Activated naive CD4-positive, alpha-beta T cell treated with anti-CD3 and anti-CD28 coated beads for 36 hours (primary cell): ENCODE measurements at regions not wholly inside any gene's neighbourhood (a gene's known extent, or its start where the extent isn't known, plus 50 kb on each side); places are given as distances from the start of the nearest gene placed in this dataset.

ENCODE experiments used
- CTCF ChIA-PET: fragments of 350-600 bp; sonication (Branson Sonifier 250); formaldehyde crosslinking; loops from one replicate; lab custom pipeline; 2021; ENCODE audit warnings: antibody characterized with exemption; lab: Charles Lee
- DNase-seq: peaks from one replicate; pipeline ENCODE4 v3.0.0-alpha.2; 2020
- H3K27ac Mint-ChIP-seq: one replicate; pipeline ENCODE4 v1.8.0; 2021; ENCODE audit warnings: mild to moderate bottlenecking, mixed read lengths
- H3K27me3 Mint-ChIP-seq: one replicate; pipeline ENCODE4 v1.8.0; 2021; ENCODE audit warnings: low read depth, mixed read lengths
- H3K36me3 Mint-ChIP-seq: one replicate; pipeline ENCODE4 v1.8.0; 2021; ENCODE audit warnings: low read depth, mixed read lengths
- H3K4me1 Mint-ChIP-seq: one replicate; pipeline ENCODE4 v1.8.0; 2021; ENCODE audit warnings: low read depth, mixed read lengths
- H3K4me3 Mint-ChIP-seq: one replicate; pipeline ENCODE4 v1.8.0; 2021; ENCODE audit warnings: mild to moderate bottlenecking, moderate library complexity, mixed read lengths
- H3K9me3 Mint-ChIP-seq: one replicate; pipeline ENCODE4 v1.8.0; 2021; ENCODE audit warnings: mixed read lengths
- intact Hi-C: fragments of 100-400 bp; cut with micrococcal nuclease; formaldehyde crosslinking; loops from one replicate; pipeline ENCODE4 v1.15.1; 2023

DNA sequence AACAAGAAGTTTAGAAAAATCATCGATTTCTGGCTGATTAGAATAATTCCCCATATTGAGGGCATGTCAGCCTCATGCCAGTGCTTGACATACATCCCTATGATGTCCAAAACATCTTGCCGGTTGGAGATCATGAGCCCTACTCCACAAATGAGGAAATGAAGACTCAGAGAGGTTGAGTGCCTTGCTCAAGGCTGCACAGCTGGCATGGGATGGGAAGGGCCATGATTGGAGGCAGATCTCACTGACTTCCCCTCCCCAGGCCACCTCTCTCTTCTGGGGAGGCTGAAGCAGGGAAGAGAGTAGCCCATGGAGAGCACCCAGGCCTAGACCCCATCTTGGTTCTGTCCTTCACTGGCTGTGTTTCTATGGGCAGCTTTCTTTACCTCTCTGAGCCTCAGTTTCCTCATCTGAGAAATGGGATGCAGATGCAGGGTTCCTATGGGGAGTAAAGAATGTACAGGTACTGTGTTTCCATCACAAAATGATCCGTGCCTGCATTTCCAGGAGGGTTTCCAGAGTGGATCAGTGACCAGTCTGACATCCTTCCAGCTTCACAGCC is 145.7 kb downstream of the SYF2 start:
- Mint-ChIP-seq H3K27me3 (no peaks in the 10 kb centered on the region), H3K4me1 (no peaks in the 10 kb centered on the region)
- CTCF ChIA-PET = interaction anchor here (1.7 kb wide), 1 partner anchor 49 kb away, joined by 4 read pairs; no protein-coding TSS in a partner anchor

DNA sequence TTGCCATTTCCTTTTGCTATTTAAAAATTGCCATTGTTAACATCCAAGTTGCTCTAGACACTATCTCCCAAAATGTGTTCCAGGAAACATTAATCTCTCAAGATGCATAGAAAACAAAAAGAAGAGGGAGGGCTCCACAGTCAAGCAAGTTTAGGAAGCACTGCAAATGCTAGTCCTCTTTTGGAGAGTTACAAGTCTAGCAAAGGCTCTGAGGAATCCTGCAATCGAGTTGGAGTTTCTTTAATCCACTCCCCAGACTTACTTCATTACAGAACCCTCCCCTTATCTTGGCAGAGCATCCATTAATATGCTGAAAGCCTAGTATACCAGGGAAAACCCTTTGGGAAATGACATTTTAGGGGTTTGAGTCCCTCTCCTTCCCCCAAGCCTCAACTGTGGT is 147.9 kb downstream of the SYF2 start:
- no peaks in the 10 kb centered on the region for H3K9me3 Mint-ChIP-seq
- H3K4me1 Mint-ChIP-seq = no peaks in the 10 kb centered on the region
- no peak overlapping the region for H3K27ac Mint-ChIP-seq
- intact Hi-C loops = no loop called here
- CTCF ChIA-PET = interaction anchor here (0.8 to 1.7 kb wide), 2 partner anchors 18 to 236 kb away, joined by 3 to 4 read pairs; no protein-coding TSS in a partner anchor
- no peaks in the 10 kb centered on the region for H3K36me3 Mint-ChIP-seq
- no peak overlapping the region for H3K4me3 Mint-ChIP-seq
- no peak for DNase-seq
- no peaks in the 10 kb centered on the region for H3K27me3 Mint-ChIP-seq

More for the DNA sequence above, 145.7 kb downstream of the SYF2 start:
- intact Hi-C loops = no loop called here
- no peak for DNase-seq
- no peaks in the 10 kb centered on the region for H3K36me3 Mint-ChIP-seq
- no peaks in the 10 kb centered on the region for H3K9me3 Mint-ChIP-seq
- H3K4me3 Mint-ChIP-seq = no peak overlapping the region
- no peak overlapping the region for H3K27ac Mint-ChIP-seq

DNA sequence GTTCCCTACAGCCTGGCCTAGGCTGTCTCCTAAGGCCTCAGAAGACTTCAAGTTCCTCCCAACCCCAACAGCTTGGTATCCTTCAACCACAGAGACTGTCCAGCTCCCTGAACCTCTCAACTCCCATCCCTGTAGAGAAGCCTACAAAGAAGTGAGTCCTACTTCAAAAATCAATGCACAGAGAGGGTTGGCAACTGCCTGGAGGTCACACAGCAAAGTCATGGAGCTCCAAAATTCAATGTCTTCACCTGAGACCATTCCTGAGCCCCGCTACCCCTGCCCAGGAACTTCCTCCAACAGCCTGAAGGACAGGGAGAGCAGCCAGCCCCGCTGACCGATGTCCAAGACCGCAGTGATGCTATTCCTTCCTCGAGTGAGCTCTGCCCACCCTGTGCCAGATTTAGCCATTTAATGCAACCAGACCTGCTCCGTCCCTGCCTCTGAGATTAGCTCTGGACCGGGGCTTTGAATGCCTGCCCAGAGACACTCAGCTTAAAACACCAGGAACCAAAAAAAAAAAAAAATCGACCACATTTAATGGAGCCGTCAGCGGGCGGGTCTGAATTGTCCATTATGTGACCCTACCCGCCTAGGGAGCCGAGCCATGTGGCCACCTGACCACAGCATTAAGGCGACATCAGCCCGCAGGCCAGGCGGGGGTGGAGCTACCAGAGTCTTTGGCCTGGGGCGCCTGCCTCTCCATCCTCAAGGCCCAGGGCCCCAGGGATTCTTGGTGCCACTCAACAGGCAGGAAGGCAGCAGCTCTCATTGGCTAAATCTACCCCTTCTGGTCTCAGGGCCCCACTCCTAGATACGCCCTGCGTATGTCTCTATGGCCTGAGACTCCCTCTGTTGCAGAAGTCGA is 148.6 kb downstream of the SYF2 start:
- CTCF ChIA-PET = interaction anchor here (0.5 to 1.7 kb wide), 5 partner anchors 15 to 236 kb away, joined by 3 to 4 read pairs (median 3); no protein-coding TSS in a partner anchor

DNA sequence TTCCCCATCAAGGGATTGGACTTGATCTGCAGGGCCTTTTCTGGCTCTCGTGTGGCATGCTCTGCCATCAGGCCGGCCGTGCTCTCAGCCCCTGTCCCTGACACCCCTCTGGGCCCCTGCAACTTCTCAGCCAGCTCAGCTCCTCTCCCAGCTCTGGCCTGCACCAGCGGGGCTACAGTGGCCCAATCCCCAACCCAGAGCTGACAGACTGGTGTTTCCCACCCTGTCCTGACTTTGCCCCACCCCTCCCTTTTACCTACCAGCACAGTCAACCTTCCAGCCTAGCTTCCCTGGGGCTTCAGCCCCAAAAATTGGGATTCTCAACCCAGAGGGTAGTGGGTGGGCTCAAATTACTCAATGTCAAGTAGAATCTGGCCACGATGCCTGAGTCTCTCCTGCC is 149.3 kb downstream of the SYF2 start:
- Mint-ChIP-seq H3K27ac (no peak overlapping the region), H3K9me3 (no peaks in the 10 kb centered on the region), H3K4me1 (no peaks in the 10 kb centered on the region), H3K36me3 (no peaks in the 10 kb centered on the region), H3K27me3 (no peaks in the 10 kb centered on the region), H3K4me3 (no peak overlapping the region)
- DNase-seq = no peak
- CTCF ChIA-PET = interaction anchor here (1.0 kb wide), 1 partner anchor 16 kb away, joined by 3 read pairs; no protein-coding TSS in a partner anchor
- intact Hi-C loops = no loop called here

More for the DNA sequence above, 148.6 kb downstream of the SYF2 start:
- H3K36me3 Mint-ChIP-seq = no peaks in the 10 kb centered on the region
- no peak for DNase-seq
- intact Hi-C loops = no loop called here
- no peak overlapping the region for H3K27ac Mint-ChIP-seq
- no peaks in the 10 kb centered on the region for H3K27me3 Mint-ChIP-seq
- H3K9me3 Mint-ChIP-seq = no peaks in the 10 kb centered on the region
- H3K4me1 Mint-ChIP-seq = no peaks in the 10 kb centered on the region
- H3K4me3 Mint-ChIP-seq = no peak overlapping the region

DNA sequence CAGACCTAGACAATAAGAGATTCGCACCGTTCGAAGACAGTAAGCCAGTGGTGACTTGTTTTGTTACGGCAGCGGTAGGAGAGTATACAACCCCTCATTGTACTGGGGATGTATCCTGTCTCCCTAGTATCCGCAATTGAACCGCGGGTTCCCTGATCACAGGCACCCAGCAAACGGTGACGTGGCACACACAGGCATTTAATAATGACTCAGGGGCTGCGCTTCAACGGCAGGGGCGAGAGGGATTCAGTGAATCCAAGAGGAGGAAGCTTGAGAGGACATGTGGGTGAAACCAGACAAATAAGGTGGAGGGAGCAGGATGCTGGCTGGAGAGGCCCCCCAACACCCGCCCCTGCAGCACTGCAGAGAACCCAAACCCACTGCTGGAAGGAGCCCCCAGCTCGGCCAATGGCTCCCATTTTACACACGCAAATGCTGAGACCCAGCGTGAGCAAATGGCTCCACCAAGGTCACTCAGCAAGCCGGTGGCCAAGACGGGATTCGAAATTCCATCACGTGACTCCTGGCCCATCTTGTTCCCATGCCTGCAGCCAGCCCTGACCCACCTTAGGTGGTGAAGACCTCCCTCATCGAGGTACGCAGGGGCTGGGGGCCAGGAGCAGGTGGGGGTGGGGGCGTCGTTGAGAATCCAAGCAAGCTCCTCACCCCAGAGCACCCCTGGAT is 149.9 kb downstream of the SYF2 start:
- CTCF ChIA-PET = no interaction called here

DNA sequence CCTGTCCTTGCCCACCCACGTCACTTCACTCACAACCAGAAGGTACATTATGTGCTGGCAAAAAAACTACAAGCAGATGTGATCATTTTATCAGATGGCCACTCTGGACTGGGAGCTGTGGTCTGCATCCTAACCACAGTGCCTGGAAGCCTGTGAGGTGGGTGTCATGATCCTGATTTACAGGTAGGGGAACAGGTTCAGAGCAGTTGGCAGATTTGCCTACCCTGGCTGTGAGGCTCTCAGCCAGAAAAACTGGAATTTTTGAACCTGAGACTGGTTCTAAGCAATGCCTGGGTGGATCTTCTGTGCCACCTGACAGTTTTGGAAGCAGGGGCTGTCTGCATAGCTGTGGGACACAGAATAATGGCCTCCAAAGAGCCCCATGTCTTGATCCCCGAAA is 150.8 kb downstream of the SYF2 start:
- CTCF ChIA-PET = no interaction called here
- peaks cover 7% of the 10 kb centered on the region for H3K9me3 Mint-ChIP-seq
- H3K36me3 Mint-ChIP-seq = no peaks in the 10 kb centered on the region
- intact Hi-C loops = no loop called here
- no peak overlapping the region for H3K4me3 Mint-ChIP-seq
- DNase-seq = no peak
- no peaks in the 10 kb centered on the region for H3K4me1 Mint-ChIP-seq
- H3K27me3 Mint-ChIP-seq = no peaks in the 10 kb centered on the region
- no peak overlapping the region for H3K27ac Mint-ChIP-seq

More for the DNA sequence above, 149.9 kb downstream of the SYF2 start:
- H3K4me1 Mint-ChIP-seq = no peaks in the 10 kb centered on the region
- no peak overlapping the region for H3K4me3 Mint-ChIP-seq
- no peaks in the 10 kb centered on the region for H3K27me3 Mint-ChIP-seq
- intact Hi-C loops = no loop called here
- no peak overlapping the region for H3K27ac Mint-ChIP-seq
- H3K36me3 Mint-ChIP-seq = no peaks in the 10 kb centered on the region
- H3K9me3 Mint-ChIP-seq = peaks cover 1% of the 10 kb centered on the region
- DNase-seq = no peak

DNA sequence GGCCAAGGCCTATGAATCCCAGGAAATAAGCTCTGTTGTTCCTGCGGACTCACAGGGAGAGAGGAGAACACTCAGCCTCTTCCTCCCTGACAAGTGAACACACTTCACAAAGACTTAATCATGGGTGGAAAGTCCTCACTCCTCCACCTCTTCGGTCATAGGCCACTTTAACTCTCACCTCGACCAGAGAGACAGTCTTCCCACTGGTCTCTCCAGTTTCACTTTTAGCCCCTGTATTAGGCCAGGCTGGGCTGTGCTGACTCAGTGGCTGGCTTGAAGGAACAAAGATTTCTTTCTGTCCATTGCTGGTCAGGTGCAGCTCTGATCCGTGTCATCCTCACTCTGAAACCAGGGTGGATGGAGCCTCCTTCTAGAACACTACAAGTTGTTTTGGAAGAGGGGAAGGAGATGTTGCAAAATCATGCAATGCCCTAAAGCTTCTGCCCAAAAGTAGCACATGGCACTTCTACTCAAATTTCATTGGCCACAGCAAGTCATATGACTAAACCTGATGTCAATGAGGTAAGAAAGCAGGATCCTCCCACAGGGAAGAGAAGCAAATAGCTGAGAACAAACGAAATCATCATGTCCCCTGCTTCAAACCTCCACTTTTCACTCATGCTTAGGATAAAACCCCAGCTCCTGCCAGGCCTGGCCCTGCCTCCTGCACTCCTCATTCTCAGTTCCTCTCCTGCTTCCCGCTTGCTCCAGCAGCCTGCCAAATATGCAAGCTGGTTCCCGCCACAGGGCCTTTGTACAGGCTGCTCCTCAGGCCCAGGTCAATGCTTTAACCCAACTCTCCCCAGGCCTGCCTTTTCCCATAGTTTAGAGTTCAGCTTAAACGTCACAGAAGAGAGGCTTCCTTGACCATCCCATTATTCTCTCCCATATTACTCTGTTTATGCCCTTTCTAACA is 150.5 kb upstream of the RUNX3 start:
- Mint-ChIP-seq H3K4me3 (no peak overlapping the region), H3K9me3 (peaks cover 7% of the 10 kb centered on the region), H3K4me1 (no peaks in the 10 kb centered on the region), H3K27me3 (no peaks in the 10 kb centered on the region), H3K36me3 (no peaks in the 10 kb centered on the region), H3K27ac (no peak overlapping the region)
- CTCF ChIA-PET = interaction anchor here (0.6 to 1.3 kb wide), 2 partner anchors 117 to 395 kb away, joined by 3 read pairs; no protein-coding TSS in a partner anchor
- DNase-seq = no peak
- intact Hi-C loops = no loop called here

DNA sequence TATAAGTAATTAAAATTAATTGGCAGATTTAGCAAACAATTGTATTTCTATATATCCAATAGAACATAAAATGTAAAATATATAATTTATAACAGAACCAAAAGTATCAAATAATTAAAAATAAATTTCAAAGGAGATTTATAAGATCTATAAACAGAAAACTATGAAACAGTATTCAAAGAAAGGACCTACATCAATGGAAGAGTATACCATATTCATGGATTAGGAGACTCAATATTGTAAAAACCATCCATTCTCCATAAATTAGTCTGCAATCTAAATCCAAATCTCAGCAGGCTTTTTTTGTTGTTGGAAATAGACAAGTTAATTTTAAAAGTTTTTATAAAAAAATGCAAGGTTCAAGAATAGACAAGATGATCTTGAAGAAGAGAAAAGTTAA is 149.0 kb upstream of the RUNX3 start:
- H3K36me3 Mint-ChIP-seq = no peaks in the 10 kb centered on the region
- peaks cover 7% of the 10 kb centered on the region for H3K9me3 Mint-ChIP-seq
- no peaks in the 10 kb centered on the region for H3K4me1 Mint-ChIP-seq
- no peak overlapping the region for H3K27ac Mint-ChIP-seq
- no peak for DNase-seq
- H3K4me3 Mint-ChIP-seq = no peak overlapping the region
- CTCF ChIA-PET = no interaction called here
- intact Hi-C loops = no loop called here
- H3K27me3 Mint-ChIP-seq = no peaks in the 10 kb centered on the region

DNA sequence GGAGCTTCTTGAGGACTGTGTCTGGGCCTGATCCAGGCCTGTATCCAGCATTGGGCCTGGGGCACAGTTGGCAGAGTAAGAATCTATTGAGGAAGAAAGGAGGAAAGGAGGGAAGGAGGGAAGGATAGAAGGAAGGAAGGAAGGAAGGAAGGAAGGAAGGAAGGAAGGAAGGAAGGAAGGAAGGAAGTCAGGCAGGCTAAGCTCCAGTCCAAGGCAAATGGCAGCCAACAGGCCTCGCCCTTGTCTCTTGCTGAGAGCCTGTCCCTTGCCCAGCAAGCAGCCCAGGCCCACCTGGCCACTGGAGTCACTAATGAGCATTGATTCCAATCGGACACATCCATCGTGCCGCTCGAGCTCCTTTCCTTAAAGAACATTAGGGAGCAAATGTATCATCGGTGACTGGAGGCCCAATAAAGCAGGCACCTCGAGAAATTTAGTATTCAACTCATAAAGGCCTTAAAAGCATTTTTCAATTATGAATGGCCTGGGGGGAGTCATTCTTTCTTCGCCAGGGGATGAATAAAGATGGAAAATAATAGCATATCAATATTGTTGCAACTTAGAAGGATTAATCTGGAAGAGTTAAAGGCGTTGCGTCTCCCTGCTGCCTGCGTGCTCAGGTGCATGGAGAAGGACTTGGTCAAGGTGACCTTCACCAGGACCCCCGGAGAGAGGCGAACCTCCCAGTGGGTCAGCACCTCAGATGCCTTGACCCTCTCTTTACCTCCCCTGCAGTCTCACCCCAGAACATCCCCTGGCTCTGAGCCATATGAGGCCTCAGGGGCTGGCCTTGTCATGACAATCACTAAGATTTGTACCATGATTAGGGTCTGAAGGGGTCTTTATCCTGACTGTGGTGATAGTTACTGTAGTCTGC is 144.5 kb upstream of the RUNX3 start:
- peaks cover 7% of the 10 kb centered on the region for H3K9me3 Mint-ChIP-seq
- CTCF ChIA-PET = interaction anchor here (1.2 kb wide), 1 partner anchor 38 kb away, joined by 4 read pairs; no protein-coding TSS in a partner anchor
- no peaks in the 10 kb centered on the region for H3K27me3 Mint-ChIP-seq
- H3K36me3 Mint-ChIP-seq = no peaks in the 10 kb centered on the region
- no peaks in the 10 kb centered on the region for H3K4me1 Mint-ChIP-seq
- DNase-seq = no peak
- H3K27ac Mint-ChIP-seq = no peak overlapping the region
- intact Hi-C loops = no loop called here
- H3K4me3 Mint-ChIP-seq = no peak overlapping the region

DNA sequence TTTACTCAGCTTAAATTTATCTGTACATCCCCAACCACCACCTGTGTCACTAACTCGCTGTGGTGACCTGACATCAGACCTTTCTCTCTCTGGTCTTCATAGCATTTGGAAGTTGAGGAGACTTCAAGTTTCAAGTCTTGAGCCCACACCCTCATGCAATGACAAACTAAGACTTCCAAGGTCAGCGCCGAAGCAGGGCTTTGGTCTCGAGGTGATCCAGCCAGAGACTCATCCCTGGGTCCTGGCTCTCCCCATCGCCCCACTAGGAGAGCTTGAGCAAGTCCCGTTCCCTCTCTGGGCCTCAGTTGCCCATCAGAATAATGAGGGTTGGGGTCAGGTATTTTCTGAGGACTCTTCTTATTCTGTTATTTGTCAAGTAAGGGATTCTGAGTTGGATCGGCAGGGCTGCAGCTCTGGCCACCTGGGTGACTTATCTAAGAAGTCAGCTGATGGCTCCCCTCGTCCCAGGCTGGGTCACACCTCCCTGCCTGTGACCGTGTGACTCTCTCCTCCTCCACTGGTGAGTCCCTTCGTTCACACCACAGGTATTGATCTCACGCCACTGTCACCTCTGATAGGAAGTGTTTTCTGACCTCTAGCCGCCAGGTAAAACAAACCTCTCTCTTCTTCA is 143.7 kb upstream of the RUNX3 start:
- Mint-ChIP-seq H3K9me3 (peaks cover 7% of the 10 kb centered on the region), H3K36me3 (no peaks in the 10 kb centered on the region), H3K27me3 (no peaks in the 10 kb centered on the region), H3K4me3 (no peak overlapping the region), H3K27ac (no peak overlapping the region), H3K4me1 (no peaks in the 10 kb centered on the region)
- no peak for DNase-seq
- intact Hi-C loops = no loop called here
- CTCF ChIA-PET = interaction anchor here (0.7 to 1.2 kb wide), 3 partner anchors 37 to 384 kb away, joined by 3 to 4 read pairs (median 3); no protein-coding TSS in a partner anchor
